ENCODE measurements at regions not wholly inside any gene's neighbourhood (a gene's known extent, or its start where the extent isn't known, plus 50 kb on each side); places are given as distances from the start of the nearest gene placed in this dataset.

DNA sequence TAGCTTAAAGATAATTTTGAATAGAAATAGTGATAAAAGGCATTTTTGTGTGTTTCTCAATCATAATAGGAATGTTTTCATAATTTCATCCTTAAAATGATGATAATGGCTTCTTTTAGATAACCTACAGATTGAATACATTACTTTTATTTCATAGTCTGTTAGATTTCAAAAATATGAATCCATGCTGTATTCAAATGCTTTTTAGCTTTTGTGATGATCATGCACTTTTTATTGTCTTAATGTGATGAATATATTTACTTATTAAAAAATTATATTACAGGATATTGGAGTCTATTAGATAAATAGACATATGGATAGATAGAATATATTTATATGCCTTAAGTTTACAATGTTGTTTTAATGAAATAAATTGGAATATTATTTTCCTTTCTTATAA lies 886.8 kb upstream of the NOVA1 start:
- ChIA-PET CTCF (no interaction called here), POLR2A (no interaction called here)
- Histone ChIP-seq H3K9me3 (ENCODE audit: control insufficient read depth, insufficient read depth, low read depth, low read length) (no peaks in the 10 kb centered on the region), H3K4me1 (ENCODE audit: control insufficient read depth, insufficient read depth, low read length) (no peaks in the 10 kb centered on the region), H3K36me3 (ENCODE audit: control insufficient read depth in 2 of 2, insufficient read depth in 1 of 2, low read length in 2 of 2) (no peaks in the 10 kb centered on the region), H3K27ac (ENCODE audit: extremely low read depth, low read depth, low read length) (no peak overlapping the region), H3K4me3 (ENCODE audit: low read depth, low read length) (no peak overlapping the region)
- TF ChIP-seq ZNF549 (tag by site-specific recombination; IDR thresholded peaks at IDR 0.05) (no peak), ZNF202 (tag by site-specific recombination; IDR thresholded peaks at IDR 0.05; ENCODE audit: borderline replicate concordance) (no peak), EGR2 (tag by site-specific recombination; IDR thresholded peaks at IDR 0.05; ENCODE audit: low read depth) (no peak), ZNF274 (IDR thresholded peaks at IDR 0.05; ENCODE audit: low read length) (no peak), ZNF274 (tag by site-specific recombination; IDR thresholded peaks at IDR 0.05; ENCODE audit: borderline replicate concordance) (no peak), ZNF248 (tag by site-specific recombination; IDR thresholded peaks at IDR 0.05) (no peak), ZNF544 (tag by site-specific recombination; IDR thresholded peaks at IDR 0.05) (no peak)
- TF ChIP-seq, protein P1, sequence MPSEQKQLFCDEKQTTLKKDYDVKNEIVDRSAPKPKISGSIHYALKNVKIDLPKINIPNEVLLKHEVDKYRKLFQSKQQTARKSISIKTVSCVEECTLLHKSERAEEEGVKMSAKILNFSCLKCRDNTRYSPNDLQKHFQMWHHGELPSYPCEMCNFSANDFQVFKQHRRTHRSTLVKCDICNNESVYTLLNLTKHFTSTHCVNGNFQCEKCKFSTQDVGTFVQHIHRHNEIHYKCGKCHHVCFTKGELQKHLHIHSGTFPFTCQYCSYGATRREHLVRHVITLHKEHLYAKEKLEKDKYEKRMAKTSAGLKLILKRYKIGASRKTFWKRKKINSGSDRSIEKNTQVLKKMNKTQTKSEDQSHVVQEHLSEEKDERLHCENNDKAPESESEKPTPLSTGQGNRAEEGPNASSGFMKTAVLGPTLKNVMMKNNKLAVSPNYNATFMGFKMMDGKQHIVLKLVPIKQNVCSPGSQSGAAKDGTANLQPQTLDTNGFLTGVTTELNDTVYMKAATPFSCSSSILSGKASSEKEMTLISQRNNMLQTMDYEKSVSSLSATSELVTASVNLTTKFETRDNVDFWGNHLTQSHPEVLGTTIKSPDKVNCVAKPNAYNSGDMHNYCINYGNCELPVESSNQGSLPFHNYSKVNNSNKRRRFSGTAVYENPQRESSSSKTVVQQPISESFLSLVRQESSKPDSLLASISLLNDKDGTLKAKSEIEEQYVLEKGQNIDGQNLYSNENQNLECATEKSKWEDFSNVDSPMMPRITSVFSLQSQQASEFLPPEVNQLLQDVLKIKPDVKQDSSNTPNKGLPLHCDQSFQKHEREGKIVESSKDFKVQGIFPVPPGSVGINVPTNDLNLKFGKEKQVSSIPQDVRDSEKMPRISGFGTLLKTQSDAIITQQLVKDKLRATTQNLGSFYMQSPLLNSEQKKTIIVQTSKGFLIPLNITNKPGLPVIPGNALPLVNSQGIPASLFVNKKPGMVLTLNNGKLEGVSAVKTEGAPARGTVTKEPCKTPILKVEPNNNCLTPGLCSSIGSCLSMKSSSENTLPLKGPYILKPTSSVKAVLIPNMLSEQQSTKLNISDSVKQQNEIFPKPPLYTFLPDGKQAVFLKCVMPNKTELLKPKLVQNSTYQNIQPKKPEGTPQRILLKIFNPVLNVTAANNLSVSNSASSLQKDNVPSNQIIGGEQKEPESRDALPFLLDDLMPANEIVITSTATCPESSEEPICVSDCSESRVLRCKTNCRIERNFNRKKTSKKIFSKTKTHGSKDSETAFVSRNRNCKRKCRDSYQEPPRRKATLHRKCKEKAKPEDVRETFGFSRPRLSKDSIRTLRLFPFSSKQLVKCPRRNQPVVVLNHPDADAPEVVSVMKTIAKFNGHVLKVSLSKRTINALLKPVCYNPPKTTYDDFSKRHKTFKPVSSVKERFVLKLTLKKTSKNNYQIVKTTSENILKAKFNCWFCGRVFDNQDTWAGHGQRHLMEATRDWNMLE (tag by site-specific recombination; conservative IDR thresholded peaks at IDR 0.05; ENCODE audit: low read depth): no peak
- TF ChIP-seq, protein P2, sequence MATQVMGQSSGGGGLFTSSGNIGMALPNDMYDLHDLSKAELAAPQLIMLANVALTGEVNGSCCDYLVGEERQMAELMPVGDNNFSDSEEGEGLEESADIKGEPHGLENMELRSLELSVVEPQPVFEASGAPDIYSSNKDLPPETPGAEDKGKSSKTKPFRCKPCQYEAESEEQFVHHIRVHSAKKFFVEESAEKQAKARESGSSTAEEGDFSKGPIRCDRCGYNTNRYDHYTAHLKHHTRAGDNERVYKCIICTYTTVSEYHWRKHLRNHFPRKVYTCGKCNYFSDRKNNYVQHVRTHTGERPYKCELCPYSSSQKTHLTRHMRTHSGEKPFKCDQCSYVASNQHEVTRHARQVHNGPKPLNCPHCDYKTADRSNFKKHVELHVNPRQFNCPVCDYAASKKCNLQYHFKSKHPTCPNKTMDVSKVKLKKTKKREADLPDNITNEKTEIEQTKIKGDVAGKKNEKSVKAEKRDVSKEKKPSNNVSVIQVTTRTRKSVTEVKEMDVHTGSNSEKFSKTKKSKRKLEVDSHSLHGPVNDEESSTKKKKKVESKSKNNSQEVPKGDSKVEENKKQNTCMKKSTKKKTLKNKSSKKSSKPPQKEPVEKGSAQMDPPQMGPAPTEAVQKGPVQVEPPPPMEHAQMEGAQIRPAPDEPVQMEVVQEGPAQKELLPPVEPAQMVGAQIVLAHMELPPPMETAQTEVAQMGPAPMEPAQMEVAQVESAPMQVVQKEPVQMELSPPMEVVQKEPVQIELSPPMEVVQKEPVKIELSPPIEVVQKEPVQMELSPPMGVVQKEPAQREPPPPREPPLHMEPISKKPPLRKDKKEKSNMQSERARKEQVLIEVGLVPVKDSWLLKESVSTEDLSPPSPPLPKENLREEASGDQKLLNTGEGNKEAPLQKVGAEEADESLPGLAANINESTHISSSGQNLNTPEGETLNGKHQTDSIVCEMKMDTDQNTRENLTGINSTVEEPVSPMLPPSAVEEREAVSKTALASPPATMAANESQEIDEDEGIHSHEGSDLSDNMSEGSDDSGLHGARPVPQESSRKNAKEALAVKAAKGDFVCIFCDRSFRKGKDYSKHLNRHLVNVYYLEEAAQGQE (tag by site-specific recombination; IDR thresholded peaks at IDR 0.05): no peak
- TF ChIP-seq, protein P3, sequence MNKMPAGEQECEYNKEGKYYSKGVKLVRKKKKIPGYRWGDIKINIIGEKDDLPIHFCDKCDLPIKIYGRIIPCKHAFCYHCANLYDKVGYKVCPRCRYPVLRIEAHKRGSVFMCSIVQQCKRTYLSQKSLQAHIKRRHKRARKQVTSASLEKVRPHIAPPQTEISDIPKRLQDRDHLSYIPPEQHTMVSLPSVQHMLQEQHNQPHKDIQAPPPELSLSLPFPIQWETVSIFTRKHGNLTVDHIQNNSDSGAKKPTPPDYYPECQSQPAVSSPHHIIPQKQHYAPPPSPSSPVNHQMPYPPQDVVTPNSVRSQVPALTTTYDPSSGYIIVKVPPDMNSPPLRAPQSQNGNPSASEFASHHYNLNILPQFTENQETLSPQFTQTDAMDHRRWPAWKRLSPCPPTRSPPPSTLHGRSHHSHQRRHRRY (tag by site-specific recombination; IDR thresholded peaks at IDR 0.05): no peak

GRCh38 chr14:27485193-27485592 lies 887.4 kb upstream of the NOVA1 start:
- Histone ChIP-seq H3K4me1 (ENCODE audit: control insufficient read depth, insufficient read depth, low read length) (no peaks in the 10 kb centered on the region), H3K9me3 (ENCODE audit: control insufficient read depth, insufficient read depth, low read depth, low read length) (no peaks in the 10 kb centered on the region), H3K27ac (ENCODE audit: extremely low read depth, low read depth, low read length) (no peak overlapping the region), H3K4me3 (ENCODE audit: low read depth, low read length) (no peak overlapping the region), H3K36me3 (ENCODE audit: control insufficient read depth in 2 of 2, insufficient read depth in 1 of 2, low read length in 2 of 2) (no peaks in the 10 kb centered on the region)
- no peak for TF ChIP-seq KLF16 (tag by site-specific recombination; IDR thresholded peaks at IDR 0.05)
- TF ChIP-seq ZNF398 (tag by site-specific recombination; IDR thresholded peaks at IDR 0.05): no peak
- TF ChIP-seq, protein P4, sequence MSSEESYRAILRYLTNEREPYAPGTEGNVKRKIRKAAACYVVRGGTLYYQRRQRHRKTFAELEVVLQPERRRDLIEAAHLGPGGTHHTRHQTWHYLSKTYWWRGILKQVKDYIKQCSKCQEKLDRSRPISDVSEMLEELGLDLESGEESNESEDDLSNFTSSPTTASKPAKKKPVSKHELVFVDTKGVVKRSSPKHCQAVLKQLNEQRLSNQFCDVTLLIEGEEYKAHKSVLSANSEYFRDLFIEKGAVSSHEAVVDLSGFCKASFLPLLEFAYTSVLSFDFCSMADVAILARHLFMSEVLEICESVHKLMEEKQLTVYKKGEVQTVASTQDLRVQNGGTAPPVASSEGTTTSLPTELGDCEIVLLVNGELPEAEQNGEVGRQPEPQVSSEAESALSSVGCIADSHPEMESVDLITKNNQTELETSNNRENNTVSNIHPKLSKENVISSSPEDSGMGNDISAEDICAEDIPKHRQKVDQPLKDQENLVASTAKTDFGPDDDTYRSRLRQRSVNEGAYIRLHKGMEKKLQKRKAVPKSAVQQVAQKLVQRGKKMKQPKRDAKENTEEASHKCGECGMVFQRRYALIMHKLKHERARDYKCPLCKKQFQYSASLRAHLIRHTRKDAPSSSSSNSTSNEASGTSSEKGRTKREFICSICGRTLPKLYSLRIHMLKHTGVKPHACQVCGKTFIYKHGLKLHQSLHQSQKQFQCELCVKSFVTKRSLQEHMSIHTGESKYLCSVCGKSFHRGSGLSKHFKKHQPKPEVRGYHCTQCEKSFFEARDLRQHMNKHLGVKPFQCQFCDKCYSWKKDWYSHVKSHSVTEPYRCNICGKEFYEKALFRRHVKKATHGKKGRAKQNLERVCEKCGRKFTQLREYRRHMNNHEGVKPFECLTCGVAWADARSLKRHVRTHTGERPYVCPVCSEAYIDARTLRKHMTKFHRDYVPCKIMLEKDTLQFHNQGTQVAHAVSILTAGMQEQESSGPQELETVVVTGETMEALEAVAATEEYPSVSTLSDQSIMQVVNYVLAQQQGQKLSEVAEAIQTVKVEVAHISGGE (tag by site-specific recombination; conservative IDR thresholded peaks at IDR 0.05; ENCODE audit: low read depth): no peak
- TF ChIP-seq ZBTB21 (tag by site-specific recombination; IDR thresholded peaks at IDR 0.05): no peak
- no peak for TF ChIP-seq ZNF768 (tag by site-specific recombination; IDR thresholded peaks at IDR 0.05)
- no peak for TF ChIP-seq ZNF404 (tag by site-specific recombination; IDR thresholded peaks at IDR 0.05)
- no peak for TF ChIP-seq ZNF354C (tag by site-specific recombination; IDR thresholded peaks at IDR 0.05; ENCODE audit: borderline replicate concordance, low read depth)
- no peak for TF ChIP-seq RBAK (tag by site-specific recombination; IDR thresholded peaks at IDR 0.05)
- TF ChIP-seq BCL11B (tag by site-specific recombination; IDR thresholded peaks at IDR 0.05; ENCODE audit: low read depth): no peak
- ChIA-PET CTCF (no interaction called here), POLR2A (no interaction called here)

All from HEK293 (cell line).